ENCODE measurements at regions not wholly inside any gene's neighbourhood (a gene's known extent, or its start where the extent isn't known, plus 50 kb on each side); places are given as distances from the start of the nearest gene placed in this dataset.

GRCh38 chr6:134621858-134622257, 303.9 kb upstream of the SGK1 start:
- Histone ChIP-seq H3K9me3 (ENCODE audit: low read depth) (no peaks in the 10 kb centered on the region), H2AFZ (replicated peaks) (no peak overlapping the region), H3F3A (ENCODE audit: low read depth) (peaks cover 22% of the 10 kb centered on the region), H3K4me1 (peaks cover 10% of the 10 kb centered on the region), H3K27ac (peak overlapping the region; percentile 80), H3K27me3 (no peaks in the 10 kb centered on the region), H4K20me1 (ENCODE audit: low read depth) (no peaks in the 10 kb centered on the region), H3K9ac (no peak overlapping the region), H3K4me2 (no peak overlapping the region), H3K79me2 (ENCODE audit: low read depth) (no peaks in the 10 kb centered on the region), H3K36me3 (no peaks in the 10 kb centered on the region), H3K4me3 (no peak overlapping the region)
- Mint-ChIP-seq H3K9me3 (peaks cover under 1% of the 10 kb centered on the region), H3K36me3 (no peaks in the 10 kb centered on the region), H3K27ac (no peak overlapping the region), H3K4me1 (peaks cover 20% of the 10 kb centered on the region), H3K4me3 (no peak overlapping the region), H3K27me3 (ENCODE audit: insufficient read depth, low read depth) (no peaks in the 10 kb centered on the region)
- no peak for DNase-seq (ENCODE audit: low spot score)
- no peak for TF ChIP-seq EZH2phosphoT487 (IDR thresholded peaks at IDR 0.05)
- TF ChIP-seq CTCF (IDR thresholded peaks at IDR 0.05), result no peak
- TF ChIP-seq EZH2 (IDR thresholded peaks at IDR 0.05), result no peak

- Histone ChIP-seq H3F3A (ENCODE audit: low read depth) (peaks cover 22% of the 10 kb centered on the region), H3K4me1 (peaks cover 10% of the 10 kb centered on the region), H3K27ac (no peak overlapping the region), H3K4me3 (no peak overlapping the region), H3K79me2 (ENCODE audit: low read depth) (no peaks in the 10 kb centered on the region), H4K20me1 (ENCODE audit: low read depth) (no peaks in the 10 kb centered on the region), H3K9me3 (ENCODE audit: low read depth) (no peaks in the 10 kb centered on the region), H3K27me3 (no peaks in the 10 kb centered on the region), H3K36me3 (no peaks in the 10 kb centered on the region), H2AFZ (replicated peaks) (no peak overlapping the region), H3K9ac (no peak overlapping the region), H3K4me2 (no peak overlapping the region)
- H3K36me3 Mint-ChIP-seq, result no peaks in the 10 kb centered on the region
- peaks cover 20% of the 10 kb centered on the region for H3K4me1 Mint-ChIP-seq
- TF ChIP-seq CTCF (IDR thresholded peaks at IDR 0.05), result no peak
- no peak for TF ChIP-seq EZH2 (IDR thresholded peaks at IDR 0.05)
- no peak for TF ChIP-seq EZH2phosphoT487 (IDR thresholded peaks at IDR 0.05)
- H3K27ac Mint-ChIP-seq, result no peak overlapping the region
- H3K27me3 Mint-ChIP-seq (ENCODE audit: insufficient read depth, low read depth), result peaks cover 2% of the 10 kb centered on the region
- no peak overlapping the region for H3K4me3 Mint-ChIP-seq
- DNase-seq (ENCODE audit: low spot score), result no peak
- peaks cover 2% of the 10 kb centered on the region for H3K9me3 Mint-ChIP-seq
Observed at GRCh38 chr6:134619789-134620188, 301.9 kb upstream of the SGK1 start.

GRCh38 chr6:134619077-134619476, 301.2 kb upstream of the SGK1 start:
- no peak for DNase-seq (ENCODE audit: low spot score)
- Histone ChIP-seq H4K20me1 (ENCODE audit: low read depth) (no peaks in the 10 kb centered on the region), H3K9me3 (ENCODE audit: low read depth) (no peaks in the 10 kb centered on the region), H3K27me3 (no peaks in the 10 kb centered on the region), H3K4me1 (peaks cover 10% of the 10 kb centered on the region), H3K36me3 (no peaks in the 10 kb centered on the region), H3K27ac (no peak overlapping the region), H3K4me3 (no peak overlapping the region), H3K9ac (no peak overlapping the region), H3K79me2 (ENCODE audit: low read depth) (no peaks in the 10 kb centered on the region), H2AFZ (replicated peaks) (no peak overlapping the region), H3F3A (ENCODE audit: low read depth) (peaks cover 22% of the 10 kb centered on the region), H3K4me2 (no peak overlapping the region)
- TF ChIP-seq CTCF (IDR thresholded peaks at IDR 0.05), result no peak
- TF ChIP-seq EZH2 (IDR thresholded peaks at IDR 0.05), result no peak
- TF ChIP-seq EZH2phosphoT487 (IDR thresholded peaks at IDR 0.05), result no peak
- Mint-ChIP-seq H3K27me3 (ENCODE audit: insufficient read depth, low read depth) (peaks cover 3% of the 10 kb centered on the region), H3K27ac (no peak overlapping the region), H3K9me3 (peaks cover 2% of the 10 kb centered on the region), H3K36me3 (no peaks in the 10 kb centered on the region), H3K4me3 (no peak overlapping the region), H3K4me1 (peaks cover 20% of the 10 kb centered on the region)

Data from neural progenitor cell (in vitro differentiated cells).